HepG2 (cell line): ENCODE measurements at regions not wholly inside any gene's neighbourhood (a gene's known extent, or its start where the extent isn't known, plus 50 kb on each side); places are given as distances from the start of the nearest gene placed in this dataset.
"Not testable (repeated sequence)": the region's sequence is repeated elsewhere in the genome, so short reads cannot be mapped to it uniquely, and the experiment has no call there.

ENCODE experiments used
- ATAC-seq: fragments of 200-7000 bp; cut with Tn5 transposase; 3 replicates; pipeline ENCODE4 v1.9.1; 2020; ENCODE audit warnings: mild to moderate bottlenecking, moderate library complexity
- BruUV-seq: library from RNA; stranded (reverse); fragments of 400-500 nt; replicated peaks from 2 replicates; lab custom pipeline; 2021; lab: Mats Ljungman, UMichigan
- CTCF ChIA-PET: fragments of 300-600 bp; formaldehyde crosslinking; extraction: SDS; loops from one replicate; lab custom pipeline; 2021; ENCODE audit warnings: low total read pairs, inconsistent platforms, low intra/inter-chr PET ratio; lab: Yijun Ruan, JAX
- POLR2A ChIA-PET: fragments of 350-600 bp; sonication (Branson Sonifier 250); formaldehyde crosslinking; loops from one replicate; lab custom pipeline; 2020; ENCODE audit warnings: antibody characterized with exemption, inconsistent platforms; lab: Yijun Ruan, JAX
- DNase-seq: peaks from one replicate; pipeline ENCODE4 v3.0.0-alpha.2; 2015; ENCODE audit warnings: low spot score
- FAIRE-seq: peaks from 3 replicates; lab custom pipeline; 2011; peaks lifted over from hg19 to GRCh38; lab: Jason Lieb, UNC
- H2AFZ ChIP-seq: one replicate; pipeline ENCODE4 v1.6.1; 2011; ENCODE audit warnings: low read length, inconsistent platforms
- H3K27ac ChIP-seq: fragments of 300-600 bp; 3 replicates; pipeline ENCODE4 v1.8.0; 2011; ENCODE audit warnings: mixed run types, mild to moderate bottlenecking, mixed read lengths, low read length, inconsistent platforms; ENCODE audit not compliant: insufficient read depth; ENCODE audit errors: extremely low read length
- H3K27me3 ChIP-seq, 2 experiments: fragments of 200-600 bp in 1 of 2; 2 replicates in 1 of 2; 3 replicates in 1 of 2; pipeline versions ENCODE4 v1.6.0 to v1.8.0; 2011; ENCODE audit warnings: low read length in 2 of 2, mild to moderate bottlenecking in 2 of 2, moderate library complexity in 2 of 2, inconsistent platforms in 1 of 2; ENCODE audit not compliant: insufficient read depth in 2 of 2, control insufficient read depth in 1 of 2
- H3K36me3 ChIP-seq, 2 experiments: fragments of 200-600 bp in 1 of 2; replicated peaks in 1 of 2; 2 replicates in 1 of 2; 3 replicates in 1 of 2; pipeline versions ENCODE4 v1.5.1 to v1.8.0; 2011; ENCODE audit warnings: low read length in 2 of 2, inconsistent platforms in 1 of 2; ENCODE audit not compliant: insufficient read depth in 2 of 2, control insufficient read depth in 1 of 2
- H3K4me1 ChIP-seq: 2 replicates; pipeline ENCODE4 v1.5.1; 2012; ENCODE audit warnings: low read length, inconsistent platforms; ENCODE audit not compliant: insufficient read depth
- H3K4me2 ChIP-seq: 2 replicates; pipeline ENCODE4 v1.6.0; 2011; ENCODE audit warnings: low read depth, low read length, inconsistent platforms
- H3K4me3 ChIP-seq, 3 experiments: fragments of 200-600 bp in 1 of 3; sonication (generic), shearing (Covaris generic) in 1 of 3; replicated peaks in 1 of 3; 2 replicates each; pipeline ENCODE4 v1.5.1; 2011 to 2016; ENCODE audit warnings: low read length in 3 of 3, inconsistent platforms in 2 of 3, low read depth in 2 of 3, mild to moderate bottlenecking in 2 of 3, control low read depth in 1 of 3, mixed read lengths in 1 of 3; ENCODE audit not compliant: insufficient read depth in 1 of 3
- H3K79me2 ChIP-seq: one replicate; pipeline ENCODE4 v1.6.1; 2011; ENCODE audit warnings: low read length, inconsistent platforms; ENCODE audit not compliant: insufficient read depth
- H3K9ac ChIP-seq: 2 replicates; pipeline ENCODE4 v1.6.0; 2011; ENCODE audit warnings: mild to moderate bottlenecking, low read depth, low read length, inconsistent platforms; ENCODE audit not compliant: insufficient read depth
- H3K9me3 ChIP-seq: 2 replicates; pipeline ENCODE4 v1.5.1; 2012; ENCODE audit warnings: mild to moderate bottlenecking, low read length
- H4K20me1 ChIP-seq: 2 replicates; pipeline ENCODE4 v1.6.0; 2011; ENCODE audit warnings: inconsistent platforms, mild to moderate bottlenecking, low read length, moderate library complexity; ENCODE audit not compliant: insufficient read depth
- NCOA2 ChIP-seq: sonication (generic); formaldehyde crosslinking; IDR thresholded peaks from 2 replicates; pipeline ENCODE4 v1.8.0; 2022; ENCODE audit warnings: inconsistent platforms
- ZBTB40 ChIP-seq, 2 experiments: fragments of 450-650 bp in 1 of 2; sonication (generic) in 1 of 2; formaldehyde crosslinking in 1 of 2; IDR thresholded peaks; 2 replicates each; pipeline versions ENCODE4 v1.6.1 to v1.8.0; 2016 to 2022; ENCODE audit warnings: antibody characterized with exemption in 1 of 2, mild to moderate bottlenecking in 1 of 2, missing genetic modification reagents in 1 of 2
- ZSCAN31 ChIP-seq: sonication (generic); formaldehyde crosslinking; IDR thresholded peaks from 2 replicates; pipeline ENCODE4 v1.5.0; 2020; ENCODE audit warnings: low read depth, mild to moderate bottlenecking, missing genetic modification reagents
- WGBS: methylation state at CpG from one replicate; pipeline ENCODE4 v1.1.6; 2017; ENCODE audit warnings: low lambda C conversion rate; 5-methylcytosine and 5-hydroxymethylcytosine counted together
- in situ Hi-C: cut with HindIII; loops from 2 replicates; pipeline ENCODE4 v1.10.0; 2017; ENCODE audit warnings: low pct_unique_long_range_greater_than_20kb; ENCODE audit not compliant: extremely low pct_ligation_motif_present
- intact Hi-C: fragments of 100-400 bp; cut with micrococcal nuclease; formaldehyde crosslinking; loops from one replicate; pipeline ENCODE4 v1.10.0; 2022; ENCODE audit not compliant: unreplicated experiment

- TF ChIP-seq ZSCAN31 (CRISPR knock-in tag) = peak; percentile 38; the same call in 1 of the 2 replicates
- no peak for TF ChIP-seq NCOA2
- no peak for TF ChIP-seq ZBTB40 (IDR thresholded peaks at IDR 0.05)
- no peak for TF ChIP-seq ZBTB40 (CRISPR knock-in tag; IDR thresholded peaks at IDR 0.05)
- TF ChIP-seq, all 625 proteins: peak for 21
Observed at GRCh38 chr11:96486890-96487611, 97.2 kb downstream of the JRKL start (continued).

GRCh38 chr11:96488911-96489310, 99.1 kb downstream of the JRKL start:
- H3K79me2 ChIP-seq, BruUV-seq, H3K27me3 ChIP-seq, POLR2A ChIA-PET, in situ Hi-C loops, FAIRE-seq, H3K36me3 ChIP-seq, H3K4me3 ChIP-seq, H4K20me1 ChIP-seq, H2AFZ ChIP-seq, CTCF ChIA-PET, ATAC-seq, H3K9me3 ChIP-seq, H3K9ac ChIP-seq, DNase-seq, H3K27ac ChIP-seq, intact Hi-C loops, H3K4me2 ChIP-seq: not testable (repeated sequence)
- 11% methylated on average over 3 of the region's 3 CpGs for WGBS
- H3K4me1 ChIP-seq = peaks cover 16% of the 10 kb centered on the region
